Middle frontal gyrus (tissue), 1 donor: ENCODE measurements at regions not wholly inside any gene's neighbourhood (a gene's known extent, or its start where the extent isn't known, plus 50 kb on each side); places are given as distances from the start of the nearest gene placed in this dataset.
"Not testable (repeated sequence)": the region's sequence is repeated elsewhere in the genome, so short reads cannot be mapped to it uniquely, and the experiment has no call there.

Experiments used
- DNase-seq: peaks from one replicate; pipeline ENCODE4 v3.0.0-alpha.2; 2015; ENCODE audit warnings: low spot score; ENCODE audit errors: extremely low spot score

- no peak for DNase-seq
Observed at GRCh38 chr2:224151161-224151560, 112.1 kb upstream of the SERPINE2 start.

GRCh38 chr2:224148058-224148457 lies 109.0 kb upstream of the SERPINE2 start:
- DNase-seq = not testable (repeated sequence)

- no peak for DNase-seq
Observed at GRCh38 chr2:224147174-224147573, 108.1 kb upstream of the SERPINE2 start.

- DNase-seq = no peak
Observed at GRCh38 chr2:224146356-224147160, 107.5 kb upstream of the SERPINE2 start.

GRCh38 chr2:224145751-224146355 lies 106.8 kb upstream of the SERPINE2 start:
- DNase-seq = no peak

- DNase-seq = no peak
Observed at GRCh38 chr2:224143526-224143925, 104.4 kb upstream of the SERPINE2 start.

- no peak for DNase-seq
Observed at GRCh38 chr2:224142397-224143312, 103.6 kb upstream of the SERPINE2 start.

- DNase-seq = no peak
Observed at GRCh38 chr2:224141304-224141703, 102.2 kb upstream of the SERPINE2 start.

- DNase-seq = no peak
Observed at GRCh38 chr2:224137208-224137607, 98.1 kb upstream of the SERPINE2 start.

- DNase-seq = no peak
Observed at GRCh38 chr2:224136396-224136795, 97.3 kb upstream of the SERPINE2 start.

GRCh38 chr2:224135881-224136280 lies 96.8 kb upstream of the SERPINE2 start:
- DNase-seq = no peak

GRCh38 chr2:224134003-224134734 lies 95.1 kb upstream of the SERPINE2 start:
- DNase-seq = no peak

- DNase-seq = no peak
Observed at GRCh38 chr2:224133387-224133786, 94.3 kb upstream of the SERPINE2 start.

GRCh38 chr2:224127871-224128501 lies 88.9 kb upstream of the SERPINE2 start:
- DNase-seq = no peak

- no peak for DNase-seq
Observed at GRCh38 chr2:224126440-224126839, 87.4 kb upstream of the SERPINE2 start.

- DNase-seq = no peak
Observed at GRCh38 chr2:224126003-224126402, 86.9 kb upstream of the SERPINE2 start.

GRCh38 chr2:224122542-224122941 lies 83.5 kb upstream of the SERPINE2 start:
- no peak for DNase-seq

- no peak for DNase-seq
Observed at GRCh38 chr2:224121406-224122067, 82.5 kb upstream of the SERPINE2 start.

- DNase-seq = no peak
Observed at GRCh38 chr2:224120986-224121385, 81.9 kb upstream of the SERPINE2 start.

- not testable (repeated sequence) for DNase-seq
Observed at GRCh38 chr2:224119846-224120245, 80.8 kb upstream of the SERPINE2 start.
